Esophagus squamous epithelium (tissue), 4 donors: ENCODE measurements at regions not wholly inside any gene's neighbourhood (a gene's known extent, or its start where the extent isn't known, plus 50 kb on each side); places are given as distances from the start of the nearest gene placed in this dataset.

Experiments used
- CTCF ChIP-seq, 6 experiments: fragments of 450-650 bp in 4 of 6; fragments of 200-600 bp in 2 of 6; sonication (generic) in 2 of 6; IDR thresholded peaks; one replicate each; pipeline ENCODE4 v1.5.1; 2016 to 2019; ENCODE audit warnings: antibody characterized with exemption in 6 of 6, mild to moderate bottlenecking in 4 of 6, moderate library complexity in 4 of 6
- POLR2A ChIP-seq, 4 donors: fragments of 450-650 bp; IDR thresholded peaks; one replicate each; pipeline ENCODE4 v1.6.1; 2017; ENCODE audit warnings: antibody characterized with exemption in 4 of 4, mild to moderate bottlenecking in 4 of 4, moderate library complexity in 3 of 4

DNA sequence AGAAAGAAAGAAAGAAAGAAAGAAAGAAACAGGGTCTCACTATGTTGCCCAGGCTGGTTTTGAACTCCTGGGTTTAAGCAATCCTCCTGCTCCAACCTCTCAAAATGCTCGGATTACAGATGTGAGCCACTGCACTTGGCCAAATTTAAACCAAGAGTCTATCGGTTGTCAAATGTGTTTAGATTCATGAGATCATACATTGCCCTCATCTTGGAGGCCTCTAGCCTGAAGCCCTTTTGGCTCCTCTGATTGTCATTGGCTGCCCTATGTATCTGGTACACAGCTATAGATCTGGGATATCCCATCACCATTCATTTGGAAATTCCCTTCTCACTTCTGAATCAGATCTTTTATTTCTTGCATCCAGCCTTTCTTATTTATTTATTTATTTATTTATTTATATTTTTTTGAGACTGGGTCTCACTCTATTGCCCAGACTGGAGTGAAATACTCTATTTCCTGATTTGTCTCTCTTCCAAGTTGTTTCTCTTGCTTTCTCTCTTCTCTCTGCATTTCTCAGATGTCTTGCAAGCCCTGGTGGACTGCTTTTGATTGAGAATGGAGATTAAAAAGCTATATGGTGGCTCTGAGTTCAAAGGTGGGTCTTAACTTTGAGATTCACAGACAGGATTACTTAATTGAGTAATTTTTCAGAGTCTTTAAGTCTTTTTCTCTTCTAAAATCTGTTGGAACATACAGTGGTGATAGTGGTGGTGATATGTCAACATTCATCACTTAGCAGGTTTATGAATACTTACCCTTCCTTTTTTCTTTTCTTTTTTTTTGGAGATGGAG lies 121.9 kb downstream of the GJA1 start:
- TF ChIP-seq POLR2A (IDR thresholded peaks at IDR 0.05) (no peak), CTCF (IDR thresholded peaks at IDR 0.05) (no peak)
